Fibroblast of peridontal ligament (primary cell): ENCODE measurements at regions not wholly inside any gene's neighbourhood (a gene's known extent, or its start where the extent isn't known, plus 50 kb on each side); places are given as distances from the start of the nearest gene placed in this dataset.

Source experiments
- DNase-seq: peaks from one replicate; pipeline ENCODE4 v3.0.0-alpha.2; 2010; ENCODE audit errors: extremely low read depth

DNA sequence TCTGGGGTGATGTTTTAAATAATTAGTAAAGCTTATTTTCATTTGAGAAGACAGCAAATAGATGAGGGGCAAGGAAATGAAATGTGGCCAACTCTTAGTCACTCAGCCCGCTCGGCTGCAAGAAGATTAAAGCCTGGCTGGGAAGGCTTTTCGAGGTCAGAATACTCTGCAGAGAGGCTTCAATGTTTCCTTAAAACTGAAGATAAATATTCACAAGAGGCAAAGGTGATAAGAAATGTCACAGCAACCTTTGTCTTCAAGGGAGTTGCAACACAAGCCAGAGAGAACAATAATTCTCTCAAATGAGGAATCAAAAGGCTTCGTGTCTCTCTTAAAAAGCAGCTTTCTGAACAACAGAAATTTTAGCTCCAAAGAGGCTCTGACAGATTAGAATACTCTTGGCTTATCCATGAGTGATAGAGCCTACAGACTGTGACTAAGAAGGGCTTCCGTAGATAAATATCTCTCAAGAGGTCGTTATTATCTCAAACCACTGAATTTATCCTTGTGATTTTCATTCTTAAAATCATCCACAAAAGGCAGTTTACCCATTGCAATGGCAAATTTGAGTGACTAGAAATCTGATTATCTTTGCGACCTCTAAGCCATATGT is 92.5 kb downstream of the KLF6 start:
- DNase-seq: no peak

DNA sequence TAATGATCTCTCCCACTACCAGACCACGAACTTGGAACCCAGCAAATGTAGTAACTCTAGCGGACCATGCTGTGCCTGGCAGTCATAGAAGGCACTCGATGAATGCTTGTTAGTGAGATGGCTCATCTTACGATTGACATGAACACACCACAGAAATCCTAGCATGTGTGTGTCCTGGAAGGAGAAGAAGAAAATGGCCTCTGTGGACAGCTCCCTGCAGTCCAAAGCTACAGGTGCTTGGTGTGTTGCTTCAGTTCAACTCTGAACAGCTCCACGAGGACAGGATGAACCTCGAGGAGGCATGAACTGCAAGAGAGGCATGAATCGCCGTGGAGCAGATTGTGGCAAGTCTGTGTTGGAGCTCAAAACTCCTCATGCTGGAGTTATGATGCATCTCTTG is 93.5 kb downstream of the KLF6 start:
- DNase-seq: no peak

DNA sequence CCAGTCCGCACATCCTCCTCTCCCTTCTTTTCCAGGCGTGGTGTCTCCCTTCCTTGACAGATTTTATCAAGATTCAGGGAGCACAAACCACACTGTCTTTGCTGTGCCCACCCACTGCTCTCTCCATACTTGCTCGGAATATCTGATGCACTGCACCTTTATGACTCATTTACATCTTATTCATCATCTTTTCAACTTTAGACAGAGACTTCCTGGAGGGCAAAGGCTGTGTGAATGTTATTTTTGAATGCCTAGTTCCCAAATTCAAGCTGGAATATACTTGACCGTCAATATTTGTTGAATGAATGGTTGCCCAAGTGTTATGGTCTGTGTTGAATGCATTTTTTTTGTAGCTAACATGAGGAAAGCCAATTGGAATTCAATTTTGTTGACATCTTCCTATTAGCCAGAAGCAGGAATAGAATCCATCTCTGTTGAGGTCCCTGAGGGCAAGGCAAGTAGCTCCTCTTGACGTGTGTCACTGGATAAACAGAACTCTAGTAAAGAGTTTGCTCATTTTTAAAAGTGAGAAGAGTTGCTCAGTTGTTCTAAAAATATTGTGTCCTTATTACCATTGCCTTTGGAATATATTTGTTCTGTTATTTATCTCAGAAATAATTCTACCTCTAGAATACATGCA is 95.0 kb downstream of the KLF6 start:
- no peak for DNase-seq

DNA sequence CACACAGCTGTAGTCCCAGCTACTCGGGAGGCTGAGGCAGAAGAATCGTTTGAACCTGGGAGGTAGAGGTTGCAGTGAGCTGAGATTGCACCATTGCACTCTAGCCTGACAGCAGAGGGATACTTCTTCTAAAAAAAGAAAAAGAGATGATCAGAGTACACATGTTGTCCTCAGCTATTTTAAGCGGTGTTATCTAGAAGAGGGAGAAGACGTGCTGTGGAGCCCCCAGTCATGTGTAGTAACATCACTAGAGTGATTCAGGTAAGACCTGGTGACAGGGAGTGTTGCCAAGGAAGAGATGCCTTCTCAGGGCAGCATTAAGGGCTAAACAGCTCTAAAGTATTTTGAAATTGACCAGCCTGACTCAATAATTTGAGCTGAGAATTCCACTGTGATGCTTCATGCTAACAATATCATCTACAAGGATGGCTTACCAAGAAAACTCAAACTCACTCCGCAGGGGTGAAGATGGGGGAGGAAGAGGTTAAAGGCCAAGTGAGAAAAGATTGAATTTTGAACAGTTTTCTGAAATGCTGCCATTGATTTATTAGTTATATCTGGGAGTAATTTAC is 97.4 kb downstream of the KLF6 start:
- peak; percentile 38 for DNase-seq

DNA sequence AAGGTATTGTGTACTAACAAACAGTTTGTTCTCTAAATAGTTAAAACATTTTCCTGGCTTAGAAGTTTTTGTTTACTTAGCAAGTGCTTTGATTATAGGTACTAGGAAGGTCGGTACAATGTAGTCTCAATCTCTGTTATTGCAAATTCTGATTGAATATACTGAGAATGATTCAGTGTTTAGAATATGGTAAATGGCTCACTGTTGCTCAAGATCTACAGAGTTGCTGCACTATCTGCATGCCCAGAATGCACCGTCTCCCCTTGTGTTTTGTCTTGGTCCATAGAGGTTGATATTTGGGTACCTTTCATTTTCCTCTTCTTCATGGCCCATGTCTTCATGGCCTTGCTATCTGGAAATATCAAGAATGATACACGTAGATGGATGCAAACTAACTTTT is 99.6 kb downstream of the KLF6 start:
- DNase-seq: no peak

DNA sequence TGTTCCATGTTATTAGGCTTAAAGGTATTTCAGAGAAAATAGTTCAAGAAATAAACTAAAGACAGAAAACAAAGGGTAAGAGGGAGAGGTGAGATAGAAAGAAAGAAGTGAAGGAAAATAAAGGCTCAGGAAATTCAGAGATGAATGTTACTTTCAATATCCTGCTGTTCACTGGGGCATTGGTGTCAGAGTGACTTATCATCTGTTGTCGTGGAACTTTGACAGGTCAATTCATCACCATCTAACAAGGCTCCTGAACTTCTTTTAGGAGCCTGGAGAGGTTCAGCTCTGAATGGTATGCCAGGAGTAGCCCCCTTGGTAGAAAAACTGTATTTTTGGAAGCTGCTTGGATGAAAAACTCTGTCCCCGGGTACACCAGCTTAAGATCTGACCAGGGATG is 100.1 kb downstream of the KLF6 start:
- no peak for DNase-seq

DNA sequence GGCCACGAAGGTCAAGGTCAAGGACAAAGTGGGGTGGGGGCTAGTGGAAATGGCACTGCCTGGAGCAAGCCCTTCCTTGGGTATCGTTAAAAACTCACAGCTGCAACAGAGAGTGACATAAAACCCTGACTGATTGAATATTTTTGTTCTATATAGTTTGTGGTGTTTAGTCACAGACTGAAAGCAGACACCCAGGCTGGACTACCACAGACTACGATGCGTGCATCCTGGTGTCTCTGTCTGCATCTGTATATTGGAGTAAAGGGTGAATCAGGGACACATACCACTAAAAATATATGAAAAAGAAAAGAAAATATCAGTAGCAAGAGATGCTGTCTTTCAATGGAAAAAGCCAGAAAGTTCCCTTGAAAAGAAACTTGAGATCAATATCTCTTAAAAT is 101.4 kb downstream of the KLF6 start:
- no peak for DNase-seq

DNA sequence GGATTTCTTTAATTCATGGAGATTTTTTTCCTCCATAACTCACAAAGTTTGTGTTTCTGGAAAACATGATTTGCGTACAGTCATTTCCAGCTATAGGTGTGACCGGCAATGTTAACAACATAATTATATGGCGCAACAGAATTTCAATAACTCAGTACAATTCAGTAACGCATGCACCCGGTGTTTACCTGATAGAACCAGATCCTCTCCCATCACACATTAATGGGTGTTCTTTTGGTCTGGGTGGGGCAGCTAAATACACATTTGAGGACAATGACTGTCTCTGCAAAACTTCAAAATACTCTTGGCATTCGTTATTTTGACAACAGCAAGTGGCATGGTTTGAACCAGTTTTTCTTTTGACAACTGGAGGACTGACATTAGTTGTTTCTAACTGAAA is 102.3 kb downstream of the KLF6 start:
- no peak for DNase-seq

DNA sequence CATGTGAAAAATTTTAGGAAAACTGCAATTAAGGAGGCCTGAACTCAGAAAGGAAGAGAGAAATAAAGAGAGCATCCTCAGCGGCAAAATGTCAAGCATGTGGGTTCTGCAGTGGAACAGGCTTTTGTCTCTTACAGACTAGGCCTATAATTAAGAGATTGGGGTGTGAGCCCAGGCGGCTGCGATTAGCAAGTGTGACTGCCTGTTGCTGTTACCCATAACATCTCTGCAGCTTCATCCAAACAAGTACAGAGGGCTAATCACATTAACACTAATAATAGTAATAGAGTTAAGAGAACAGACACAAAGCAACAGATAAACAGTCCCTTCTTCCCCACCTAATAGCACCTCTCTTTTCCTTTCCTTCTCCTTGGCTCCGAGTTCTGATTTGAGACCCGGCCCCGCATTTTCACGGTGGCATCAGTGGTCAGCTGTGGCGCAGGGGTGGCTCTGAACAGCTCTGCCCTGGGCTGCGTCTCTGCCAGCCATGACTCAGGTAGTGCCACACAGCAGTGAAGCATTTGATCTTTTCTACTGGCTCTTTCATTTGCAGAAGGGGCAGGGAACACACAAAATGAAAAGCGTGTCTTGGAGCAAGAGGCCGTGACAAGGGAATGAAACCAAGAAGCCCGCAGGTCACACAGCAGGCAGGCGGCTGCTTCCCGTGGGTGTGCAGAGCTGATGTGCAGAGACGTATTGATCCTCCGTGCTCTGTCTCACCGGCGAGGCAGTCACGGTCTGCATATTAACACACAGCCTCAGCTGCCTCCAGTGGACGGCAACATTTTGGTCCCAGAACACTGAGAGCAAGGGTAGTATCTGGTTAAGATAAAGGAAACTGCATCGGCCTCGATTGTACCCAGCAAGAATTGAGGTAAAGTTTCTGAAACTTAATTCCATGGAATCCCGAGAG is 103.1 kb downstream of the KLF6 start:
- DNase-seq: peak; percentile 18

DNA sequence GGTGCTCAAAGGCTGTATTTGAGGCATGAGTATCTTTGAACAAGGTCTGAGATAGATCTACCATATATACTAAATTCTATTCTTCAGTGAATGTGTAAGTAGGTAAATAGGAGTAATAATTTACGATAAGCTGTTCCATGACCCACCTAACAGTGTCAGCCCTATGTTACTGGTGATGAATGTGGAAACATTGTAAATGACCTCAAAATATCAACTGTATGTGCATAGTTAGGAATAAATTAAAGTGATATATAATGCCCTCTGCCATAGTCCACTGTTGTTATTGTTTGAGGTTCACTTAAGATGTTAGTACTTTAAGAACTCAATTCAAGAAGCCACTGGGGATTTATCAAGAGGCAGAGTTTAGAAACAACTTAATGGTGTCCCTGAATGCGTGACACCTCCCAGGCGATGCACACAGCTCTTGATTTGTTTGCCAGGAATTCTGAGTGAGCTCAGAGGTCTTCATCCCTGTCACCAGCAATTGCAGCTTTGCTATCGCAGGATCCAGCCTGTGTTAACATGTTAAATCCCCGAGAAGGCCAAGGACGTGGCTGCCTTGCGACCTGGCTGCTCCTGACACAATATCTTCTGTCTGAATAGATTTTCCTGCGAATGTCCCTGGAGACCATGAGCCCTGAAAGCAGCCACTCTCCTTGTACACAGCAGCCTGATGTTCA is 104.9 kb downstream of the KLF6 start:
- DNase-seq: no peak

DNA sequence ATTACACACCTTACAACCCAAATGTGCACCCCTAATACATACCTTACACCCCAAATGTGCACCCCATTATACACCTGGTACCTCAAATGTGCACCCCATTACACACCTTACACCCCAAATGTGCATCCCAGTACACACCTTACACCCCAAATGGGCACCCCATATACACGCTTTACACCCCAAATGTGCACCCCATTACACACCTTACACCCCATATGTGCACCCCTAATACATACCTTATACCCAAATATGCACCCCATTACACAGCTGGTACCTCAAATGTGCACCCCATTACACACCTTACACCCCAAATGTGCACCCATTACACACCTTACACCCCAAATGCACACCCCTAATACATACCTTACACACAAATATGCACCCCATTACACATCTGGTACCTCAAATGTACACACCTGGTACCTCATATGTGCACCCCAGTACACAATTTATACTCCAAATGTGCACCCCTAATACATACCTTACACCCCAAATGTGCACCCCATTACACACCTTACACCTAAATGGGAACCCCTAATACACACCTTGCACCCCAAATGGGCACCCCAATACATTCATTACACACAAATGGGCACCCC is 106.3 kb downstream of the KLF6 start:
- DNase-seq: no peak

DNA sequence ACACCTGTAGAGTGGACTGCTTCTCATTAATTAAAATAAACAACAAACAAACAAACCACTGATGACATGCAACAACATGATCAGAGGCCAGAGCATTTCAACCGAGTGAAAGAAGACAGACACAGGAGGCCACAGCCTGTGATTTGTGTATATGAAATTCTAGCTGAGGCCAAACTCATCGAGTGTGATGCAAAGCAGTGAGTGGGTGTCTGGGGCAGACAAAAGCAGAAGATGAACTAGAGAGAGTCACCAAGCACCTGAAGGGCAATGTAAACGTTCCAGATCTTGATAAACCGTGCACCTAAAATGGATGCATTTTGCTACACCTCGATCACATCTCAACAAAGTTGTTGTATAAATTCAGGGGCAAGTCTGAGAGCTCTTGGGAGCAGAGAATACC is 108.4 kb downstream of the KLF6 start:
- no peak for DNase-seq

DNA sequence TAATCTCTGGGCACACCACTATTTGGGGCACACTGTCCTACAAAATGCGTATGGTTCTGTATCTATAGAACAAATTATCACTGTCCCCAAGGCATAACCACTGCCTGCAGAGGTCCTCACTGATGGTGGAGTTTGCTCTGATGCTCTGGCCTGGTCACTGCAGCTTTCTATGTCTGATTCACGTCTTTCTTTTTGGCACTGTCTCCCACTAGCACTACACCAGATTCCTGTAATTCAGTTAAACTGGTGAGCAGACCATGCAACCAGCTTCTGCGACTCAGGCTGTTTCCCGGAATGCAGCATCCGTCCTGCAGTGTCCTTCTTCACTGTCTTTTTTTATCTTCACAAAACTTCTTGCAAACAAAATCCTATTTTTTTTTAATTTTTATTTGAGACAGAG is 112.8 kb downstream of the KLF6 start:
- DNase-seq: no peak

DNA sequence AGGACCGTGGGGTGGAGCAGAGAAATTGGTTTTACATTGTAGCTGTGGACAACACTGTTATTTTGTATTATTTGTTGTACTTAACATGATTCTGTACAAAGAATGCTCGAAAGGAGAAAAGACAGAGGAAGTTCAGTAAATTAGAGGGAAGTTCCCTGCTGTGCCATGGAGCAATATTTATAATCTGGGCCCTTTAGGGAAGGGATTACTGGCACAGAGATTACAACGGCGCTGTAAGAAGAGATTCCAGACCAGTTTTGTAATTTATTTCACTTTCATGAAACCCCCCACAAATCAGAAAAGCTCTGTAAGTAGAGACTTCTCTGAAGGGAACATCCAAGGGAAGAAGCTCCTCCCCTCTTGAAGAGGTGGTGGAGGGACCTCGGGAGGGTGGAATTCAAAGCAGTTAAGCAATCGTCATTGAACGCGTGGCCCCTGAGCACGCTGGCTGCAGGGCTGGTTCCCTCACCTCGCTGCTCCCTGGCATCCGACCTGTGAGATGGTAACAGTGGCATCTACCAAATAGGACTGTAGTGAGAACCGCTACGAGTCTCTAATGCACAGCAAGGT is 113.5 kb downstream of the KLF6 start:
- no peak for DNase-seq

DNA sequence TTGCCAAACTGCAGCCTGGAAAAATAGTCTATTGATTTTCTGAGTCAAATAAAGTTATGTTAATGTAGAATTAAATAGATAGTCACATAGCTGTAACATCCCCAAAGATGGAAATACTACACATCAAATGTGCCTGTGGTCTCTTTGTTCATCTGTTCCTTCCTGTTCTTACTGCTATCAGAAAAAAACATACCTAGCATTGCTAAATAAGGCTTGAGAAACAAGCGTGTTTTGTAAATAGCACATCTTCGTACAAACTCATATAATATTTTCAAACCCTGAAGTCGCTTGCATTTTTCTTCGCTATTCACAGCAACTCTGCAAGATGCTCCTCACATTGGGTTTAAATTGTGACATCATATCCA is 116.1 kb downstream of the KLF6 start:
- DNase-seq: no peak

DNA sequence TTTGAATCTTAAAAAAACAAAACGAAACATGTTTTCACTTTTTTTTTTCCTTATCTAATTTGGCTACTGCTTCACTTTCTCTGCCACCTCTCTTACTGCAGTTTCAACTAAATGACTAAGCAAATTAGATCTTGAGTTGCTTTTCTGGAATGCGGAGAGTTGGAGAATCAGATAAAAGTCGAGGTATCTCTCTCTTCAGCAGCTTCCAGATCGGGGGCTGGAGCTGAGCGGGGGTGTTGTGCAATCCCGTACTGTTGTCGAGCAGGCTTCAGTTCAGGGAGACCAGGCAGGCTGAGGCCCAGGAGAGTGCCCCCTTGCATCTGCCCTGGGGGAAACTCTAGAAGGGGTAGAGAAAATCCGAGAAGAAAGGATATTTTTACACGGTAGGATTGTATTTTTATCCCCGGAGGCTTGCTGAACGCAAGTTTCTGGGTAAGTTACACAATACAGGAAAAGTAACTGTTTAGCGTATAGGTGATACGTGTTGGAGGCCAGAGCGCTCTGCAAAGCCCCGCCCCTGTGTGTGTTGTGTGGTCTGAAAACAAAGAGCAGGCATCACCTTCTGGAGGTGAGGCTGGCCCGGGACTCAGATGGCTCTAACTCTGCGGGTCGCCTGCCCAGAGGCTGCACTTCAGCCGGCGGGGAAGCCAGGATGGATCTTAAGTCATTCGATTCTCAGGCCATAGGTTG is 116.6 kb downstream of the KLF6 start:
- DNase-seq: peak; percentile 14

DNA sequence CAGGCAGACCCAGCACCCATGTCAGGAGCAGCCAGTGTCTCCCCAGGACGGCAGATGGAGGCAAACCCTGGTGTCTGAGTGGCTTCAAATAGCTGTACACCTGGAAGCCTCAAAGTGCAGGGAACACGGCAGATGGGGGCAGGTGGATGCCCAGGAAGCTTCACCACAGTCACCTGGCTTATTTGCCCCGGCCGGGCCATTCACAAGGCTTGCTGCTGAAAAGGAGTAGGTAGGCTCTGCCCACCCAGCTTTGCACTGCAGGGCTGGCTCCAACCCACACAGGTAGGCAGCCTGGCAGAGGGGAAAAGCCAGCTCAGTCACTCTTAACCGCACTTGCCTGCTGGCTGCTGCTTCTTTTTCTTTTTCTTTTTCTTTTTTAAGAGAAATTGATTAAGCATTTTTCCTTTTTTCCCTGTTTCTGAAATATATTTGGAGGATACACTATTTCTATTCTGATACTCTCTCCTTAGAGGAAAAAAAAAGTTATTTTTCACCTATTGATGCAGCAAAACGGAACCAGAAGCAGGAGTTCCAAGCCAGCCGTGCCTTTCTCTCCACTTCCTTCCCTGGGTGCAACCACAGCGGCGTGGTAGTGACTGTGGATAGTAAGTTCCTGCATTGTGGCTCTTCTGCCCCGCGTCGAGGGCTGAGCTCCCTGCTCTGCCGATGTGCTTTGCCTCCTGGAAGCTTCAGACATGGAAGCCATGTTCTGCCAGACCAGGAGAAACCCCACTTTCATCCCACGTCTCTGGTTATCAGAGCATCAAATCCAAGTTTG is 118.3 kb downstream of the KLF6 start:
- no peak for DNase-seq

DNA sequence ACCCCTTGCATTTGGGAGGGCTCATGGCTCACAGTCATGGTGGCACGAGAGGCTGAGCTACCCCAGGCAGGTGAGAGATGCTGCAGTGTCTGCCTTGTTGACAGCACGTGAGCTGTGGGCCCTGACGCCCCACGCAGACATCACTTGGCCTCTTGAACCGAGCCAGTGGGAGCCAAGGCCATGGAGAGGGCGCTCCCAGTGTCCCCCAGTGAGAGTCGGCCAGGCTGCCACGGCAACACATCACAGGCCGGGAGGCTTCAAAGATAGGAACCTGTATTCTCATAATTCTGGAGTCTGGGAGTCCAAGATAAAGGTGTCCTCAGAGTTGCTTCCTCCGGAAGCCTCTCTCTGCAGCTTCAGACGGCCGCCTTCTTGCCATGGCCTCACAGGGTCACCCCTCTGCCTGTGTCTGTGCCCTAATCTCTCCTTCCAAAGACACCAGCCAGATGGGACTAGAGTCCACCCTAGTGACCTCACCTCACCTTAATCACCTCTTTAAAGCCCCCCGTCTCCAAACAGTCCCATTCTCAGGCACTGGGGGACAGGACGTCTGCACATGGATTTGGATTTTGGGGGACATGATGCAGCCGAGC is 119.6 kb downstream of the KLF6 start:
- DNase-seq: no peak

DNA sequence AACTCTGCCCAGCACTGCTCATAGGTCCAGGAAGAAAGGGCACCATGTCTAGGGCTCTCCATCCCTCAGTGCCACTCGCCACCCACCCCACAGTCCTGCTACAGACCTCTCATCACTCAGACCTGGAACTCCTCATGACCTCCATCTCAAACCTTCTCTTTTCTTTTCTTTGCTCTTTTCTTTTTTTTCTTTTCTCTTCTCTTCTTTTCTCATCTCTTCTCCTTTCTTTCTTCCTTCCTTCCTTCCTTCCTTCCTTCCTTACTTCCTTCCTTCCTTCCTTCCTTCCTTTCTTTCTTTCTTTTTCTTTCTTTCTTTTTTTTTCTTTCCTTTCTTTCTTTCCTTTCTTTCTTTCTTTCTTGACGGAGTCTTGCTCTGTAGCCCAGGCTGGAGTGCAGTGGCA is 122.2 kb downstream of the KLF6 start:
- DNase-seq: no peak

DNA sequence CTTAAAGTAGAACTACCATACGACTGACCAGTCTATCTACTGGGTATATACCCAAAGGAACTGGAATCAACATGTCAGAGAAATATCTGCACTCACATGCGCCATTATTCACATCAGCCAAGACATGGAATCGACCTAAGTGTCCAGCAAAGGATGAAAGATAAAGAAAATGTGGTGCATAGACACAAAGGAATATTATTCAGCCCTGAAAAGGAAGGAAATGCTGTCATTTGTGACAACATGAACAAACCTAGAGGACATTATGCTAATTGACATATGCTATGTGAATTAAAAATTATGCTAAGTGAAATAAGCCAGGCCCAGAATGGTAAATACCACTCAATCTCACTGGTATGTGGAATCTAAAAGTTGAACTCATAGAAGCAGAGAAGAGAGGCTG is 123.7 kb downstream of the KLF6 start:
- DNase-seq: no peak
